ENCODE measurements at regions not wholly inside any gene's neighbourhood (a gene's known extent, or its start where the extent isn't known, plus 50 kb on each side); places are given as distances from the start of the nearest gene placed in this dataset.
"Not testable (repeated sequence)": the region's sequence is repeated elsewhere in the genome, so short reads cannot be mapped to it uniquely, and the experiment has no call there.

GRCh38 chr18:51360301-51360700, 162.8 kb upstream of the MEX3C start:
- TF ChIP-seq POLR2A (IDR thresholded peaks at IDR 0.05; ENCODE audit: low read length); GATA1 (IDR thresholded peaks at IDR 0.05; ENCODE audit: low read depth, low read length): not testable (repeated sequence)
